Activated CD8-positive, alpha-beta memory T cell treated with anti-CD3 and anti-CD28 coated beads for 24 hours (primary cell): ENCODE measurements at regions not wholly inside any gene's neighbourhood (a gene's known extent, or its start where the extent isn't known, plus 50 kb on each side); places are given as distances from the start of the nearest gene placed in this dataset.
"Not testable (repeated sequence)": the region's sequence is repeated elsewhere in the genome, so short reads cannot be mapped to it uniquely, and the experiment has no call there.

Experiments used
- DNase-seq: peaks from one replicate; pipeline ENCODE4 v3.0.0-alpha.2; 2020

DNA sequence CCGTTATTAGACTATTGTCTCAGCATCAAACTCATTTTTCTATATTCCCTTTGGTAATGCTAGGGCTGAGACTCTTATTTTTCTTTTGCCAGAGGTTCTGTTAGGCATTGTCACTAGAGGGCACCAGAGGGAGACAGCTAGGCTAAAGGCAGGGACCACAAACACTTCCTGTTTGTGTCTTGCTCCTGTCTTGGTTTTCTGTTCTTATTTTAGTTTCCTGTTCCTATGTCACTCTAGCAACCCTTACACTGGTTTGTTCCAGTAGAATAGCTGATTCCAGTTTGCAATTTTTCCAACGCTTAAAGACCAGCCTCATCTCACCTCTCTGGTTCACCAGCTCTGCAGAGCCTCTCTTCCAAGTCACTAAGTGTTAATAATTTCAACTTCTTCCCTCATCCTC is 772.0 kb downstream of the DIAPH3 start:
- DNase-seq = no peak

DNA sequence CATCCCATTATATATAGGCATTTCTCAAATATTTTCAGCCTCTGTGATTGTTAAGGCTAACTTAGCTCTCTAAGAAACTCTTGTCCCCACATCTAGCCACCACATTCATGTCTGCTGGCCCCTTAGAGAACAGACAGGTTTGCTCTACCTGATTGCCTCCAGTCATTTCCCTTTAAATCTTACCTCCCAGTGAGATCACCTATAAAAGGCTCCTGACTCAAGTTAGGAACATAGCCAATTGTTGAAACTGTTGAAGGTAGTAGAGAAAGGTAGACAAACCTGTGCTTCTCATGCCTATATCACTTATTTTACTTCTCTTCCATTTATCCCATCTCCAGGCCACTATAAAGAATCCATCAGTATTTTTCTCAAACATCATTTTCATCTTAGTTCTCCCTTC is 771.4 kb downstream of the DIAPH3 start:
- DNase-seq = no peak

DNA sequence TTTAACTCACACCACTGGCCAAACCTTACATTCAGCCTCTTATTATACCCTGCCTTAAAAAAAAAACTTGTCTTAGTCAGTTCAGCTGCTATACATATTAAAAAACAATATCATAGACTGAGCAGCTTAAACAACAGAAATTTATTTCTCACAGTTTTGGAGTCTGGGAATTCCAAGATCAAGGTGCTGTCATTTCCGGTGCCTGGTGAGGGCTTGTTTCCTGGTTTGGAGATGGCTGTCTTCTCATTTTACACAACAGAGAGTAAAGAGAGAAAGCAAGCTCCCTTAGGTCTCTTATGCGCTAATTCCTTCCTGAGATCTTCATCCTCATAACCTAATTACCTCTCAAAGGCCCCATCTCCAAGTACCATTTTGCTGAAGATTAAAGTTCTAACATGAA is 769.2 kb downstream of the DIAPH3 start:
- no peak for DNase-seq

DNA sequence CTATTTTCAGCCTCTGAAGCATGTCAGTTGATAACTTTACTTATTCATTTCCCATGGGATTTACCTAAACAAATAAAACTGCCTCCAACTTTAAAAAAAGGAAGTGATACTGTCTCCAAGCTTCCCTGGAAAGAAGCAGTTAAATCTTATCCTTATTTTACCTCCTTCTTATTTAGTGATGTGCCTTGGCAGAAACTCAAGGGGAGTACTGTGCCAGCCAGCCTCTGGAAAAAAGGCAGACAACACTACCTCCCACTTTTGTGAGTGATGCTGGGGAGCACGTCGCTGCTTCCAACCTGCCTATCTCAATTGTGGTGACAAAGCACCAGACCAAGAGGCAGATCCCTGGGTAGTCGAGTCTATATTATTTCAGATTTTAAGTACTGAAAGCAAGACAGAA is 765.6 kb downstream of the DIAPH3 start:
- DNase-seq = no peak

GRCh38 chr13:59398661-59399060 is 765.1 kb downstream of the DIAPH3 start:
- no peak for DNase-seq

DNA sequence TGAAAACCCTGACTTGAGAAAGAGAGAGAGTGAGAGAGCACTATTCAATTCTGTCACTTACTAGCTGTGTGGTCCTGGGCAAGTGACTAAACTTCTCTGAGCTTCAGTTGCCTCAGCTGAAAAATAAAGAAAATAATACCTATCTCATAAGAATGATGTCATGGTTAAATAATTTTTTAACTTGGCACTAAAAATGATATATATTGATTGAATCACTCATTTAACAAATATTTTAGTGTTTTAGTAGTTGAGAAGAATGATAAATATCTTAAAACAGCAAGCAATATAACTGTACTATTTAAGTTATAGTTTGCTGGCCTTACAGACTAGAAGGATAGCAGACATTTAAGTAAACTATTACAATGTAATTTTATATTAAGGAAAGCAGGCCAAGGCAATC is 764.2 kb downstream of the DIAPH3 start:
- no peak for DNase-seq

- DNase-seq = no peak
Measured at GRCh38 chr13:59404331-59404730, 759.4 kb downstream of the DIAPH3 start.

GRCh38 chr13:59407251-59407650 is 756.5 kb downstream of the DIAPH3 start:
- not testable (repeated sequence) for DNase-seq

DNA sequence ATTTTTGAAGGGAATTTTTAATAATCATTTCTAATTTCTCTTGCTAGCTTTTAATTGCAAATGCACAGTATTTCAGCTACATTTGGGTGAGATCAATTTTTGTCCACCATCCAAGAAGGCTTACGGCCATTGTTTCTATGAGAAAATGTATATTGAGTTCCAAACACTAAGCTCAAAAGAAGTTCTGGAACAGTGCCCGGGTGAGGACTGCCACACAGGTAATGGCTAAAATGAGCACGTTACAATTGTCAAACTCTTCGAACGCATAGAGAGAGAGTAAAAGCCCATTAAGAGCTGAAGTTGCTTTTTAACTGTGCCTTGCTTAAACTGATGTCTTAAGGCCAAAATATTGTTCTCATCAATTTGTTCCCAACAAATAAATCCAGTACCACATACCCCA is 755.0 kb downstream of the DIAPH3 start:
- no peak for DNase-seq

- no peak for DNase-seq
Measured at GRCh38 chr13:59409211-59409610, 754.5 kb downstream of the DIAPH3 start.

DNA sequence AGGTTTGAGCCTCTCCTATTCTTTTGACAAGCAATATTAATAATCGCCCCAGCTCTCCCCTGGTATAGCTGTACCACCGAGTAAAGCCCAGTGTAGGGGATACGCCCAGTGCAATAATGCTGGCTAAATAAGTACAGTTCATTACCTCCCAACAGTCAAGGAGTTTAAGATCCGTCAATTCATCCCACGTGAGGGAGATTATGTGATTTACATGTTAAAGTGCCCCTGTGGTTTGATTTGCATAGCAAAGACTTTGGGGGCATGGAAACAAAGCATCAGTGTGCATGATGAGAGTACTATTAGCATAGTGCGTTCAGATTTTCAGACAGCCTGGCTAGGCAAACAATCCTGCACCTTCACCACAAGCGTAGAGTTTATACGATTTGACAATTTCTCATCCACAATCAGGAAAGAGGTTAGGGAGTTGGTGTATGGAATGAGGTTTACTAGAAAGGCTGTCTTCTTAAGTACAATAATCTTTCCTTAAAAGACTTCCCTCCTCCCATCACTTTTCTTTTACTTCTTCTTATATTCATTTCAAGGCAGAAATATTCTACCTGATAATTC is 754.0 kb downstream of the DIAPH3 start:
- no peak for DNase-seq

GRCh38 chr13:59413126-59413525 is 750.6 kb downstream of the DIAPH3 start:
- no peak for DNase-seq

GRCh38 chr13:59414006-59414405 is 749.7 kb downstream of the DIAPH3 start:
- DNase-seq = no peak

DNA sequence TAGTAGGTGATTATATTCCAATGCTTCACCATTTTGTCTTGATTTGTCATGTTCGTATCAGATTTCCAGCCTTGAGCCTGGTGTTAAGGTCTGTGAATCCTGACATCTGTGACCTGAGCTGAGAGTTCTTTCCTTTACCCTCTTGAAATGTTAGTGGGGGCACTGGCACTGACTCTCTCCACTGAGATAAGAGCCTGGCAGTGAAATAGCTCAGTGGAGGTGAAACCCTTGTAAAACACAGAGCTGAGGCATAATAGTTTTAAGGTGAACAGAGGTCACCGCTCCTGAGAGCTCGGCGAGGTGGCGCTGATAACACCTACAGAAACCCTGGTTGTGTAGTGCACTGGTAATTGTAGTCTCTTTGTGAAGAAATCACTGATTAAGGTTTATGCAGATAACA is 748.2 kb downstream of the DIAPH3 start:
- DNase-seq = no peak

DNA sequence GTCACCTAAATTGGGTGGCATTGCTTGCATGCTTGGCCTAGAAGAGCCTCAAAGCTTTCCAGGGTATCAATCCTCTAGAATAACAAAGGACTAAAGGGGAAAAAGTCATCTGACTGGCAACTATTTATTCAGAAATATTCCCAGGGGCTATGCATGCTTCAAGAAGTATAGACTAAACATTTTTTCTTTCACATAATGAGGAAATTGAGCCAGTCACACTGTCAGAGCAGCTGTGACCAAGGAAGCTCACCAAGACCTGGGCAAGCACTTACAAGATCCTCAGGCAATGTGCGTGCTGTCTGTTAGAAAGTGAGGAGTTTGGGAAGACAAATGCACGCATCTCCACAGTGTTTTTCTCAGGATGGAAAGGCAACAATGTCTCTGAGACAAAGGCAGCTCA is 747.2 kb downstream of the DIAPH3 start:
- DNase-seq = no peak

DNA sequence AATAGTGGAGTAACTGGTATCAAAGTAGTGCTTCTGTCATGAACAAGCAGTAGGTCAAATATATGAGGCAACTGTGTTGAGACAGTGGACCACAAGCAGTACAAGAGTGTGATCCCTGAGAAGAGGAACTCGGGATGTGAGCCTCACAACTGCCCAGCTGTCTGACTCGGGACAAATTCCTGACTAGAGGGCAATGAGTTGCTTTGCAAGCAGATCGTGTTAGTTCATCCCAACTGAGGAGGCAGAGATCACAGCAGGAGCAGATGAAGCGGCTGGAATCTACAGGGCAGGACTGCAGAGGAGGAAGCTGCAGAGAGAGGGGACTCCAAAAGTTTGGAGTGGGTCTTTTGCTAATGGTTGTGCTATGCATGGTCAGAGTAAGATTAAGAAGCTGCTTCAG is 741.1 kb downstream of the DIAPH3 start:
- DNase-seq = no peak

DNA sequence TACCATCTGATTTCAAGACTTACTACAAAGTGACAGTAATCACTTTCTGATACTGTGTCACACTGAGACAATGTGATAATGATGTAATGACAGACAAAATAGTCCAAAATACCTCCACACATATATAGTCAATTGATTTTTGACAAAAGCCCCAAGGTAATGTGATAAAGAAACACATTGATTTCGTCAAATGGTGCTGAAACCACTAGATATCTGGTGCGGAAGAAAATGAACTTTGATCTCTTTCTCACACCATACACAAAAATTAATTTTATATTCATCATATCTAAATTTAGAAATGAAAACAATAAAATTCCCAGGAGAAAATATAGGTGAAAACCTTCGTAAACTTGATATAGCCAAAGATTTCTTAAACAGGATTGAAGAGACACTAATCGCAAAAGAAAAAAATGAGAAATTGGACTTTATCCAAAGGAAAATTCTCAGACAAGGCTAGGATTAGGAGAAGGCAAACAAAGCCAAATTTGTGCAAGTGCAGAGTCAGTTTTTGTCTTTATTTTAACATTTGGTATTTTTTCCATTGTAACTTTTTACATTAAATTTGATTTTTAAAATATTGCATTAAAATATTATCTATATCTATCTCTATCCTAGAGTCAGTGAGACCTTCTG is 739.9 kb downstream of the DIAPH3 start:
- no peak for DNase-seq

GRCh38 chr13:59424661-59425060 is 739.1 kb downstream of the DIAPH3 start:
- DNase-seq = no peak

DNA sequence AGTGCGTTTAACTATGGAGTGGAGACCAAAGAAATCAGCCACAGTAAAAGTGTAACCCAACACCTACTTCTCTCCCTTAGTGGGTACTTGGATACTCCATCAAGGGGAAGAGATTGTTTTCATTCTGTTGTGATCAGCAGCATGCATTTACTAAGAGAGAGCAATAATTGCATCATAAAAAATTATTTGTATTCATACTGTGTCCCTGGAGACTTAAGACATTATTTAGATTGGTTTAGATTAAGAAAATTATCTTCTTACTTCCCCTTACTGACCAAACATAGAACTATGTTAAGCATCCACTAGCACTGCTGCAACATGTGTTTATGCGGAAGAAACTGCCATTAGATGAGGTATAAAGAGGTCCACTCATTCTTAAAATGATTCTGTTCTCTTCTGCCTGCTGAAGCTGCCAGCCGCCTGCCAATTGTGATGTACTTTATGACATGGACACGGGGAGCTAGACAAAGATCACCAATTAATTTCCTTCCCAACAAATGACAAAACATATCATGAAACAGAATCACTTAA is 738.5 kb downstream of the DIAPH3 start:
- no peak for DNase-seq

DNA sequence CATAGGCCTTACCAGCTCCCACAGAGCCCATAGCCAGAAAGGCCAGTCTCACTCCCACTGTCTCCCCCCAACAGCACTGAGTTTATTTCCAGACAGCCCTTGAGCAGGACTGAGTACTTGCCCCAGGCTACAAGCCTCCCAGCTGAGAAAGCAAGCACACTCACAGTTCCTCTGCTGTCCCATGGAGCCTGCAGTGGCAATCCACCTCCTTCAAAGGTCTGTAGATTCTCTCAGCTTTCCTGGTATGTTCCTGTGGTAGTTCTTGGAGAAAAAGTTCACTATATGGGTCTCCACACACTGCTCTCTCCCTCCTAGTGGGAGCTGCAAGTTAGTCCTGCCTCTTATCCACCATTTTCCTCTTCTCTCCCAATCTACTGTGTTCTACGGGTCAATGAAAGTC is 728.7 kb downstream of the DIAPH3 start:
- DNase-seq = no peak

DNA sequence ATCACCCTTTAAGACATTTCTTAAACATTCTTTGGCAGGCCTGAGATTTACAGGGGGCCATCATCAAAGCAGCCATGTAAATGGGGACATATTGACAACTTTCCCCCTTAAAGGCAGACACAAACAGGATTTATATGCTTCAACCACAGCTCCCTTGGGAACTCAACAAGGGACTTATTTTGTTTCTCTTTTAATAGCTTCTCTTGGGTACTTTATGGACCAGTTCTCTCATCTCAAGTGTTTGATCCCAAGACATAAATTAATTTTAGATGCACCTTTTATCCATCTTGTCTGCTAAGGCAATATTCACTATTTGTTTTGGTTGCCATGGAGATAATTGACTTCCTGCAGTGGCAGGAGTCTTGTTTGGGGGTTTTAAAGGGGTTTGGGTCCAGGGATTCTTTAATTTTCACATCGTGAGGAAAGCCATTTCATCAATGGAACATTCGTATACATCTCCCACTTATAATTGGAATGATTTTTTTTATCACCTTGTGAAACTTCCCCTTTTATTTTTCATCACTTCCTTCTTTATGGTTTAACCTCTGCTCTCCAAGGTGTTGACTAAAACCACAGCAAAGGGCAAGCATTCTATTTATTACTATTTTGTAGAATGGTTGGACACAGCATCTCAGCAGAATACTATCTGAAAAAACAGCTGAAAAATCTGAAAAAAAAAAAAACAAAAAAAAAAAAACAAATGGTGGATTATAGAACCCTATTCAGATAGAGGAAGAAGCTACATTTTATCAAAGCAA is 726.0 kb downstream of the DIAPH3 start:
- DNase-seq = no peak

- no peak for DNase-seq
Measured at GRCh38 chr13:59439776-59440428, 723.8 kb downstream of the DIAPH3 start.

DNA sequence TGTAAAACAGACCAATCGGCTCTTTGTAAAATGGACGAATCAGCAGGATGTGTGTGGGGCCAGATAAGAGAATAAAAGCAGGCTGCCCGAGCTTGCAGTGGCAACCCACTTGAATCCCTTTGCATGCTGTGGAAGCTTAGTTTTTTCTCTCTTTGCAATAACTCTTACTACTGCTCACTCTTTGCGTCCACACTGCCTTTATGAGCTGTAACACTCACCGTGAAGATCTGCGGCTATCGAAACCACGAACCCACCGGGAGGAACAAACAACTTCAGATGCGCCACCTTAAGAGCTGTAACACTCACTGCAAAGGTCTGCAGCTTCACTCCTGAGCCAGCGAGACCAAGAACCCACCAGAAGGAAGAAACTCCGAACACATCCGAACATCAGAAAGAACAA is 722.7 kb downstream of the DIAPH3 start:
- peak; percentile 57 for DNase-seq
